Peyer's patch (tissue), 4 donors: ENCODE measurements at regions not wholly inside any gene's neighbourhood (a gene's known extent, or its start where the extent isn't known, plus 50 kb on each side); places are given as distances from the start of the nearest gene placed in this dataset.

ENCODE experiments used
- POLR2A ChIP-seq, 2 donors: fragments of 450-650 bp; IDR thresholded peaks; one replicate each; pipeline ENCODE4 v1.5.1; 2017; ENCODE audit warnings: antibody characterized with exemption in 2 of 2, mild to moderate bottlenecking in 2 of 2, moderate library complexity in 2 of 2
- TF ChIP-seq, protein P1 (sequence below), 6 experiments: fragments of 450-650 bp in 4 of 6; fragments of 200-600 bp in 2 of 6; sonication (generic) in 1 of 6; IDR thresholded peaks; one replicate each; pipeline ENCODE4 v1.5.1; 2017 to 2019; ENCODE audit warnings: antibody characterized with exemption in 6 of 6, mild to moderate bottlenecking in 3 of 6, moderate library complexity in 1 of 6

DNA sequence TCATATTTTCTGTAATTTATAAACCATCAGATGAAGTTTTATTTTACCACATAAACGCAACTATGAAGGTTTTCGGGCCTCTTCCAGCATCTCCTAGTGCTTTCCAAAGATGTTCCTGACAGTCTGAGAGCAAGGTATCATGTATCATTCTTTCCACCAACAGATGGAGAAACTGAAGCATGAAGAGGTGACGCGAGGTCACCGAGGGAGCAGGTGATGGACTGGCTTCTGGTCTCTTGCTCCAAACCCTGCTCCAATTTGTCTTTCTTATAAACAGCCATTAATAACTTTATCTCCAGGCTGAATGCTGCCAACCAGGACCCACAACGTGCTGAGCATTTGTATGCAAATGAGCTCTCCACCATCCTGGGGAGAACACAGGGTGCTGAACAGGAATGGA, 86.3 kb upstream of the MAML3 start:
- TF ChIP-seq, protein P1, sequence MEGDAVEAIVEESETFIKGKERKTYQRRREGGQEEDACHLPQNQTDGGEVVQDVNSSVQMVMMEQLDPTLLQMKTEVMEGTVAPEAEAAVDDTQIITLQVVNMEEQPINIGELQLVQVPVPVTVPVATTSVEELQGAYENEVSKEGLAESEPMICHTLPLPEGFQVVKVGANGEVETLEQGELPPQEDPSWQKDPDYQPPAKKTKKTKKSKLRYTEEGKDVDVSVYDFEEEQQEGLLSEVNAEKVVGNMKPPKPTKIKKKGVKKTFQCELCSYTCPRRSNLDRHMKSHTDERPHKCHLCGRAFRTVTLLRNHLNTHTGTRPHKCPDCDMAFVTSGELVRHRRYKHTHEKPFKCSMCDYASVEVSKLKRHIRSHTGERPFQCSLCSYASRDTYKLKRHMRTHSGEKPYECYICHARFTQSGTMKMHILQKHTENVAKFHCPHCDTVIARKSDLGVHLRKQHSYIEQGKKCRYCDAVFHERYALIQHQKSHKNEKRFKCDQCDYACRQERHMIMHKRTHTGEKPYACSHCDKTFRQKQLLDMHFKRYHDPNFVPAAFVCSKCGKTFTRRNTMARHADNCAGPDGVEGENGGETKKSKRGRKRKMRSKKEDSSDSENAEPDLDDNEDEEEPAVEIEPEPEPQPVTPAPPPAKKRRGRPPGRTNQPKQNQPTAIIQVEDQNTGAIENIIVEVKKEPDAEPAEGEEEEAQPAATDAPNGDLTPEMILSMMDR (IDR thresholded peaks at IDR 0.05) = no peak
- no peak for TF ChIP-seq POLR2A (IDR thresholded peaks at IDR 0.05)
